ENCODE measurements at regions not wholly inside any gene's neighbourhood (a gene's known extent, or its start where the extent isn't known, plus 50 kb on each side); places are given as distances from the start of the nearest gene placed in this dataset.

GRCh38 chr1:4306559-4307467, 347.6 kb upstream of the AJAP1 start:
- H3K9me3 ChIP-seq (replicated peaks) = no peaks in the 10 kb centered on the region
- no peak overlapping the region for H3K4me3 ChIP-seq
- H3K27ac ChIP-seq (replicated peaks) = peak overlapping the region; percentile 51
- no peaks in the 10 kb centered on the region for H3K36me3 ChIP-seq
- peaks cover 6% of the 10 kb centered on the region for H3K27me3 ChIP-seq (ENCODE audit: low read depth)
- H3K4me1 ChIP-seq = no peaks in the 10 kb centered on the region
- no peak for TF ChIP-seq CTCF (IDR thresholded peaks at IDR 0.05; ENCODE audit: borderline replicate concordance)
- peak; percentile 26 for DNase-seq
- intact Hi-C loops (cut with micrococcal nuclease) = no loop called here

GRCh38 chr1:4307468-4307845, 347.0 kb upstream of the AJAP1 start:
- Histone ChIP-seq H3K9me3 (replicated peaks) (no peaks in the 10 kb centered on the region), H3K4me1 (no peaks in the 10 kb centered on the region), H3K4me3 (no peak overlapping the region), H3K27me3 (ENCODE audit: low read depth) (peaks cover 10% of the 10 kb centered on the region), H3K27ac (replicated peaks) (peak overlapping the region; percentile 51), H3K36me3 (no peaks in the 10 kb centered on the region)
- DNase-seq = no peak
- intact Hi-C loops (cut with micrococcal nuclease) = no loop called here
- TF ChIP-seq CTCF (IDR thresholded peaks at IDR 0.05; ENCODE audit: borderline replicate concordance) = no peak

GRCh38 chr1:4307911-4308545, 346.4 kb upstream of the AJAP1 start:
- Histone ChIP-seq H3K27ac (replicated peaks) (no peak overlapping the region), H3K9me3 (replicated peaks) (no peaks in the 10 kb centered on the region), H3K4me1 (no peaks in the 10 kb centered on the region), H3K4me3 (no peak overlapping the region), H3K36me3 (no peaks in the 10 kb centered on the region), H3K27me3 (ENCODE audit: low read depth) (peaks cover 11% of the 10 kb centered on the region)
- intact Hi-C loops (cut with micrococcal nuclease) = no loop called here
- DNase-seq = no peak
- TF ChIP-seq CTCF (IDR thresholded peaks at IDR 0.05; ENCODE audit: borderline replicate concordance) = no peak

GRCh38 chr1:4308806-4309205, 345.6 kb upstream of the AJAP1 start:
- DNase-seq = no peak
- peaks cover 11% of the 10 kb centered on the region for H3K27me3 ChIP-seq (ENCODE audit: low read depth)
- no peaks in the 10 kb centered on the region for H3K36me3 ChIP-seq
- peaks cover 2% of the 10 kb centered on the region for H3K9me3 ChIP-seq (replicated peaks)
- no peak overlapping the region for H3K27ac ChIP-seq (replicated peaks)
- H3K4me1 ChIP-seq = no peaks in the 10 kb centered on the region
- intact Hi-C loops (cut with micrococcal nuclease) = no loop called here
- no peak for TF ChIP-seq CTCF (IDR thresholded peaks at IDR 0.05; ENCODE audit: borderline replicate concordance)
- no peak overlapping the region for H3K4me3 ChIP-seq

GRCh38 chr1:4309676-4310320, 344.6 kb upstream of the AJAP1 start:
- peaks cover 11% of the 10 kb centered on the region for H3K27me3 ChIP-seq (ENCODE audit: low read depth)
- no peaks in the 10 kb centered on the region for H3K36me3 ChIP-seq
- H3K4me3 ChIP-seq = no peak overlapping the region
- DNase-seq = no peak
- H3K27ac ChIP-seq (replicated peaks) = no peak overlapping the region
- H3K9me3 ChIP-seq (replicated peaks) = peaks cover 12% of the 10 kb centered on the region
- H3K4me1 ChIP-seq = no peaks in the 10 kb centered on the region
- TF ChIP-seq CTCF (IDR thresholded peaks at IDR 0.05; ENCODE audit: borderline replicate concordance) = no peak
- intact Hi-C loops (cut with micrococcal nuclease) = no loop called here

Data from left ventricle myocardium inferior (tissue), 1 donor.